T-helper 1 cell treated with Interleukin-12 subunit alpha and Interleukin-12 subunit beta and Interleukin-4 antibody, amounts not matched to agents 30 ng/mL and 1 ng/mL, for 36 hours (primary cell): ENCODE measurements at regions not wholly inside any gene's neighbourhood (a gene's known extent, or its start where the extent isn't known, plus 50 kb on each side); places are given as distances from the start of the nearest gene placed in this dataset.

Source experiments
- intact Hi-C: fragments of 100-400 bp; cut with micrococcal nuclease; formaldehyde crosslinking; loops from one replicate; pipeline ENCODE4 v1.15.1; 2024

DNA sequence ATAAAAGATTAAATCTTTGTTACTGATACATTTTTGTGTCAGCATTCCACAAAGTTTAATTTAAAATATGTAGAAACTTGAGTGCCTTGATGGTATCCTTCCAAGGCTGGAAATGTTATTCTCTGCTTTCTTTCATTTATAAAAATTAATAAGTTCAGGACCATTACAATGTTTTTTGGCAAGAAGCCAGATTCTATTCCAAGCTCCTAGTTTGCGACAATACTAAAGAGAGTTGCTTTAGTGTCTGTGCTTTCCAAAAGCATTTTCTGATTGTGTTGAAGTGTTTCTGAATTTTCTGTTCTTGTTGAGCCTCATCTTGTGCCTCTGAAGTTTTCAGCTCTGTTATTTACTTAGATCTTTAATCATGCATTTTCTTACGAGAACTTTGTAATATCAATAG, 516.2 kb downstream of the KCTD8 start:
- intact Hi-C loops = no loop called here

DNA sequence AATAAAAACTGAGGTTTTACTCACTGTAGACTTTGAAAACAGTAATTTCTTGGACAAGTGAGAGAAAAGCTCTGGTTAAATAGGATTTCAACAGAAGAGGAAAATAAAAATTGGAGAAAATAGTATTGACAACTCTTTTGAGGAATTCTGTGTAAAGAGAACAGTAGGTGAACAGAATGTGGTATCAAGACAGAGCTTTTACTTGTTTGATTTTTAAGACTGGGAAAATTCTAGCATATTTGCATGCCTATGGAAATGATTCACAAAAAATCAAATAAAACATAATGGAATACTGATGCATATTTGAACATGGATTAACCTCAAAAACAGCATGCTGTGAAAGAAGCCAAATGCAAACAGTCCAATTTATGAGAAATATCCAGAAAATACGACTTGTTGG, 504.6 kb downstream of the KCTD8 start:
- intact Hi-C loops = no loop called here

DNA sequence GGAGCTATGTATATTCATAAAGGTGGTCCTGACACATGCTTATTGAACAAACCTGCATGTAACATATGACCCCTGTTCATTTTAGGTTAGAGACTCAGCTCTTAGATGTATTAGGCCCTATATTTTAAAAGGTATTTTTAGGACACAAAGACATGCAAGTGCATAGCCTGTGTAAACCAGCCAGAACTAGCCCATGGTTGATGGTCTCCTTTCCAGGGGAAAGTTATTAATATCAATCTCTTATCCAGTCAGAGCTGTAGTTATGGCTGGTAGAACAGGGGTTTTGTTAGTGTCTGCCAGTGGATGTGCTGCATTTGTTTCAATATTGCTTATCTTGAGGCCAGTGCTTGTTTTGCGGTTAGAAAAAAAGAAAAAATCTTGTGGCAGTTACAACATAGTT, 488.6 kb downstream of the KCTD8 start:
- intact Hi-C loops = no loop called here

DNA sequence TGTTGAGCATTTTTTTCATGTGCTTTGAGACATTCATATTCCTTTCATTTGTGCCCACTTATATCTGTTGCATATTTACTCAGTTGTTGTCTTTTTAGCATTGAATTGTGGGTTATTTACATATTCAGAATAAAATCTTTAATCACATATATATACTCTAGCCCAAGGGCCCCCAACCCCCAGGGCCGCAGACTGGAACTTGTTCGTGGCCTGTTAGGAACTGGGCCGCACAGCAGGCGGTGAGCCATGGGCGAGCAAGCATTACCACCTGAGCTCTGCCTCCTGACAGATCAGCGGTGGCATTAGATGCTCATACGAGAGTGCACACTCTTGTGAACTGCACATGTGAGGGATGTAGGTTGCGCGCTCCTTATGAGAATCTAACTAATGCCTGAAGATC, 480.6 kb downstream of the KCTD8 start:
- intact Hi-C loops = no loop called here

DNA sequence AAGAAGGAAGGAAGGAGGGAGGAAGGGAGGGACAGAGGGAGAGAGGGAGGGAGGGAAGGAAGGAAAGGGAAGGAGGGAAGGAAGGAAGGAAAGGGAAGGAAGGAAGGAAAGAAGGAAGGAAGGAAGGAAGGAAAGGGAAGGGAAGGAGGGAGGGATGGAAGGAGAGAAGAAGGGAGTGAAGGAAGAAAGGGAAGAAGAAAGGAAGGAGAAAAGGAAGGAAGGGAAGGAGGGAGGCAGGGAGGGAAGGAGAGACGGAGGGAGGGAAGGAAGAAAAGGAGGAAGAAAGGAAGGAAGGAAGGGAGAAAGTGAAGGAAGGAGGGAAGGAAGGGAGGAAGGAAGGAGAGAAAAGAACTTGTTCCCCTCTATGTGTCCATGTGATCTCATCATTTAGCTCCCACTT, 465.0 kb downstream of the KCTD8 start:
- intact Hi-C loops = no loop called here

DNA sequence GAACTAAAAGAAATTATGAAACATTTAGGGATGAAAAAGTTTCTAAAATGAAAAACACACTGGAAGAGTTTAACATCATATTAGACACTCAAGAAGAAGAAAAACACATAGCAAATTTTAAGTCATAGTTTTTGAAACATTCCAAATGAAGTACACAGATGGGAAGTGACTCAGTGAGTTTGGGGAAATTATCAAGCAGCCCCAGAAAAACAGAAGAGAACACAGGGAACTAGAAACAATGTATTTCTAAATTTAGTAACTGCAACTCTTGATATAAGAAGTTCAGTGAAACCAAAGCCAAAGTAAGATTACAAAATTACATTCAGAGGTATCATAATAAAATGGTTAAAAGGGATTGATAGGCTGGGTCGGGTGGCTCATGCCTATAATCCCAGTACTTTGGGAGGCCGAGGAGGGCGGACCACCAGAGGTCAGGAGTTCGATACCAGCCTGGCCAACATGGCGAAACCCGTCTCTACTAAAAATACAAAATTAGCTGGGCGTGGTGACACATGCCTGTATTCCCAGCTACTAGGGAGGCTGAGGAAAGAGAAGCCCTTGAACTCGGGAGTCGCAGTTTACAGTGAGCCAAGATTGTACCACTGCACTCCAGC, 461.2 kb downstream of the KCTD8 start:
- intact Hi-C loops = no loop called here

DNA sequence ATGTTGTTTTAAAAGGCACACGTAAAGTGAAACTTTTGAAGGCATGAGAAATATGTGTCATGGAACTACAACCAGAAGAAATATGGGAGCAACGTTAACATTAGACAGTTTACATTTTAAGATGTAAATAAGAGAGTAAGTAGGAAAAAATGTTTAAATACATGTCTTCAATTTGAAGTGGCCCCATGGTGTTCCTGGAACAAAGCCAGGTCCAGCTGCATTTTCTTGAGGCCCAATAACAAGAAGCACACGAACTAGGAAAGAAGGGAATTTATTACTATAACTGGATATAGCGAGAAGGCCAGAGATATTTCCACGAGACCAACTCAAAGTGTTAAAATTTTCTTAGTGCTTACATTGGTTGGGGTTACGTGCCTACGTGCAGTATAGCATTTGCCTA, 458.1 kb downstream of the KCTD8 start:
- intact Hi-C loops = no loop called here

DNA sequence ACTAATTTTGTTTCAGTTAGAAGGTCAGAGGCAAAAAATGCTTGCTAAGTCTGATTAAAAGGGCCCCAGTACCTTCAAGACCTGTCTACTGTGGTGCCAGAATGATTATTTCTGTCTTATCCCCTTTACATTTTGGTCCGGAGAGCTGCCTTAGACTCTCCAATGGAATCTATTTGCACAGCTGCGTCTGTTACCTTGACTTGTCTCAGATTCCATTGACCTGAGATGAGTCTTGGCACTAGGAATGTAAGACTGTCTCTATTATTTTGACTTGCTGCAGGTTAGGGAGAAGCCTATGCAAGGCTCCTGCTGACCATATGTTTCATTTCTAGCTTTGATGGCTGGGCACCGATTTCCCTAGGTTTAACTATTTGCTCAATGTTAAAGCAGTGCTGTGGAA, 457.6 kb downstream of the KCTD8 start:
- intact Hi-C loops = no loop called here

DNA sequence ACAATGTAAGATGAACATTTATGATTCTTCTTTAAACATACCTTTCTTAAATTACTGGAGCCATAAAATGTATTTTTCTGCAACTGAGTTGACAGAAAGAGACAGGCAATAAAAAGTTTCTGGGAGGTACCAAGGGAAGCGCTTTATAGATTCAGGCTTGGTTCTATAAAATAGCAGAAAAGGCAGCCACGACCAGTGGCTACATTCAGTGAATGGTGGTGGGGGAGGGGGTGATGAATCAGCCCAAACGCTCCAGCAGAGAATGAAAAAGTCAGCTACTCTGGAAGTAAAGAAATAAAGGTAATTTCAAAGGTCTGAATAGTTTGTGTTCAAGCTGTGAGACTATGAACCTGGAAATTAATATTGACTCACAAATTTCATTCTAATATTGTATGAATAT, 456.1 kb downstream of the KCTD8 start:
- intact Hi-C loops = no loop called here

DNA sequence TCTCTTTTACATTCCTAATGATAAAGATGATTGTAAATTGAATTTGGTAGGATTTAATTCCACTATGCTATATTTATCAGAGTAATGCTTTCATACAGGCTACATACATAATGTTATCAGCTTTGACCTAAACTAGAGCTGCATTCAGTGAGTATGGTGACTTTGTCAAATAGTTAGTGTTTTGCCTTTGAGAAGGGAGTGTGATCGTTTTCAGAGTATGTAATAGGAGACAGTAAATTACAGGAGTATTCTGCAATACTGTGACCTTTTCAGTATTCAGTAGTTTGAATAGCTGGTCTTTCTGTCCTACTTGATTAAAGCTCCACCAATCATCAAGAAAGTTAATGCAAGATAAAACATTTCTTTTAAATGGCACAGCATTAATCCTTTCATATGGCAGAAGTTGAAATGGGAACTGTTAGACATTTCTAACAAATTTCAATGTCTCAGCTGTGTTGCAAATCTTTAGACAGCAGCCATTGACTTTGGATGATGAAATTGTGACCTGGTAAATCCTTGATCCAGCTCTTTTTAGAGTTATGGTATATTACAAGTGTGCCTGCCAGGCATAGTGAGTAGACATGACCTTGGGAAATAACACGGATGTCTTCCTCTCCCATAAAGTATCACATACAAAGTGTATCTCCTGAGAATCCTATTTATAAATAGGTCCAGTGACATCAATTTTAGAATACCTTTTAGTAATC, 455.3 kb downstream of the KCTD8 start:
- intact Hi-C loops = no loop called here

DNA sequence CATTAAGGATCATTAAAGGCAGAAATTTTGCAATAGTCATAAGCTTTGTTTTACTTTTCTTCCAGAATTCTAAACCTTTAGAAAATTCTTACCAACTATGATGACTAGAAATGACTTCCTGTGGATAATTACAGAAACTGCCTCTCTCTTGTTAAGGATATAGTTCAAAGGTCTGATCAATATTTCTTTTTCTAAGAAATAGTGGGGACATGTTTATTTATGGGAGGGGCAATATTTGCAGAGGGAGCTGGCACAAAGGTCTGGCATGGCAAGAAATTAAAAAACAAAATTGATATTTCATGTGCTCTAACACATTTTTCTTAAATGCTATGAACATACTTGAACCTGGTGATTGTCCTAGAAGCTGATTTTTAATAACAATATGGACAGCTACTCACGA, 448.9 kb downstream of the KCTD8 start:
- intact Hi-C loops = no loop called here

DNA sequence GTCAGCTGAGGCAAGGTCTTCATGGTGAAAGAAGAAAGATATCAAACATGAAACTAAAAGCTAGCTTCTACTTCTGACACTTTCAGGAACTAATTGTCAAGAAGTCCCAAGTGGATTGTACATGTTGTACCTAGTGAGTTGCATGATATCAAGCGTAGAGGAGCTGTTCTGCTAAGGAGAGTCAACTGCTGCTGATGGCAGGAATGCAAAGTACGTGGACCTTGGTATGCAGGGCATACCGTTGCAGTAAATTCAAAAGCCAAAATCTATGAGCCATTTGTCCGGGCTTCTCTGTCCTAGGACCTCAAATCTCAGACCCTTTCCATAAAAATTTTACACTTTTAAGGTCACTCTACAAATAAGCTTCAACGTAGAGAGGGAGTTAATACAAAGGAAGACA, 446.2 kb downstream of the KCTD8 start:
- intact Hi-C loops = no loop called here

DNA sequence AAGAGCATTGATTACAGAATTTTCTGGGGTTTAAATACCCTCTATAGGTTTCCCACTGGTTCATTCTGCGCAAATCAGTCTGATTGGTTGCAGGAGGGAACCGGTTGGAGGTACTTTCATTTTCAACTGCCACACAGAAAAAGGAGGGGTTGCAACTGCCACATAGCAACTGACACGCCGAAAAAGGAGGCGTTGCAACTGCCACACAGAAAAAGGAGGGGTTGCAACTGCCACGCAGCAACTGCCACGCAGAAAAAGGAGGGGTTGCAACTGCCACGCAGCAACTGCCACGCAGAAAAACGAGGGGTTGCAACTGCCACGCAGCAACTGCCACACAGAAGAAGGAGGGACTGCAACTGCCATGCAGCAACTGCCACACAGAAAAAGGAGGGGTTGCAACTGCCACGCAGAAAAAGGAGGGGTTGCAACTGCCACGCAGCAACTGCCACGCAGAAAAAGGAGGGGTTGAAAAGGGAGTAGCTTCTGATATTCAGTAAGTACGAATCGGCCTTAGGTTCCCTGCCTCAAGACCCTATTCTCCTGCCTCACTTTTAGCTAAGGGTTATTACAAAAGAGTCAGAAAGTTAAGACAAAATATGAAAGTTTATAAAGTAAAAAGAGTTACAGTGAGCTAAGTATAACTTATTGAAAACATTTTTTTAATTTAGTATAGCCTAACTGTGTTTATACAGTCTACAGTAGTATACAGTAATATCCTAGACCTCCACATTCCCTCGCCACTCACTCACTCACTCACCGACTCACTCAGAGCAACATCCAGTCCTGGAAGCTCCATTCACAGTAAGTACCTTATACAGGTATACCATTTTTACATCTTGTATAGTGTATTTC, 431.8 kb downstream of the KCTD8 start:
- intact Hi-C loops = no loop called here

DNA sequence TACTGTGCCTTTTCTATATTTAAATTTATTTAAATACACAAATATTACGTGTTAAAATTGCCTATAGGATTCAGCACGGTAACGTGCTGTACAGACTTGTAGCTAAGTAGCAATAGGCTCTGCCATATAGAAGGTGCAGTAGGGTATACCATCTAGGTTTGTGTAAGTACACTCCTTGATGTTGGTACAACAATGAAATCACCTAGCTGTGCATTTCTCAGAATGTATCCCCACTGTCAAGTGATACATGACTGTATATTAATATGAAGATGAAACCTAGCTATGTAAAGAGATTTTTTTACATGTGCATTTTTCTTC, 431.2 kb downstream of the KCTD8 start:
- intact Hi-C loops = no loop called here

DNA sequence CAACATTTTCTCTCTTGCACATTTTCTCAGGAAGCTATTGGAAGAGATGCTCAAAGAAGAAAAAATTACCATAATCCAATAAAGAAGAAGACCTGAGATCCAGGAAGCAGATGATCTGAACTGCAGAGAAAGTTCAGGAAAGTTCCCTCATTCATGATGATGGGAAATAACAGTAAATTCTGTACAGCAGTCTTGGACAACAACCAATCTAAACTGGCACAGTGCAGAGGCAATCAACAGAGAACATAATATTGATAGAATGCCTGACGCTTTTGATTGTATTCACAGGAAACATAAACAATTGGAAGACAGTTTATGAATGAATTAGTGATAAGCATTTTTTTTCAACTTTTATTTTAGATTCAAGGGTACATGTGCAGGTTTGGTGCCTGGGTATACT, 428.9 kb downstream of the KCTD8 start:
- intact Hi-C loops = no loop called here

DNA sequence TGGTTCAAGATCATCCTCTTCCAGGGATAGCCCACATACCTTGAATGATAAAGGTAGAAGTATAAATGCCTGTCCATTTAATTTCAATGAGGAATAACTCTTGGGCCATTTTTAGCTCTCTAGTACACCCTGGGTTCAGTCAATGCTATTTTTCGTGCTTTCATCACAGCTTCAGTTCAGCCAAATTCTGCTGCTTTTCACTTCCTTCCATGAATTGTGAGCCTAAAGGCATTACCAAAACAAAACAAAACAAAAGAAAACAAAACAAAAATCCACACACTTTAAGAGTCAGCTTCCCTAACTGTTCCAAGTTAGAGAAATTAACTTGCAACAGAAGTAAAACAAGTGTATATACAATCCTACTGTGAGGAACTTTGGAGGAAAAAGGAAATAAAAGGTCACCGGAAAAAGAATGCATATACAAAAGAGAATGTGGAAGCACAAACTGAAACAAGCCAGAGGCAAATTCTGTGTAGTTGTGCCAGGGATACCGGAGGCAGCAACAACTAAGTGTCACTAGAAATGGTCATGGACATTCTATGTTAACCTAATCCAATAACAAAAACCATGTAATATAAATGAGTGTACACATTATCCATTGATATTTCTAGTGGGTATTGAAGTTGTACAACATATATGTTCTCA, 423.1 kb downstream of the KCTD8 start:
- intact Hi-C loops = no loop called here

DNA sequence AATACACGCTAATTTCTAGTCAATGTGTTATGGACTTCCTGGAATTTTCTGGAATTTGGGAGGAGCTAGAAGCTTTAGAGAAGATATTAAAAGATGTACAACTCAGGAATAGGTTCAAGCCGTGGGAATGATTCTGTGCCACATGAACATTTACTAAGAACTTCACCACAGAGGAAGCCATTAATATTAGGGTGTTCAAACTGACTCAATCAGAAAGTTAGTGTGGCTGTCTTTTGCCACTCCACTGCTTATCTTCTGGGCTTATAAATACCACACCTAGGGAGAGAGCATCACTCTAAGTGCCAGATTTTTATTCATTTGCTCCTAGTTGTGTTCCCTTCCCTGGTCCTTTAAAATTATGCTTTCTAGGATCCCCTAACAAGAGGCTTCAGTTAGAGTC, 409.8 kb downstream of the KCTD8 start:
- intact Hi-C loops = no loop called here

DNA sequence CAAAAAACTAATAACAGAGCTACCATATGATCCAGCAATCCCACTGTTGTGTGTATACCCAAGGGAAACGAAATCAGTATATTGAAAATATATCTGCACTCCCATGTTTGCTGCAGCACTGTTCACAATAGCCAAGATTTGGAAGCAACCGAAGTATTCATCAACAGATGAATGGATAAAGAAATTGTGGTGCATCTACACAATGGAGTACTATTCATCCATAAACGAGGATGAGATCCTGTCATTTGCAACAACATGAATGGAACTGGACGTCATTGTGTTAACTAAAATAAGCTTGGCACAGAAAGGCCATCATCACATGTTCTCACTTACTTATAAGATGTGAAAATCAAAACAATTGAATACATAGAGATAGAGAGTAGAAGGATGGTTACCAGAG, 402.1 kb downstream of the KCTD8 start:
- intact Hi-C loops = no loop called here

DNA sequence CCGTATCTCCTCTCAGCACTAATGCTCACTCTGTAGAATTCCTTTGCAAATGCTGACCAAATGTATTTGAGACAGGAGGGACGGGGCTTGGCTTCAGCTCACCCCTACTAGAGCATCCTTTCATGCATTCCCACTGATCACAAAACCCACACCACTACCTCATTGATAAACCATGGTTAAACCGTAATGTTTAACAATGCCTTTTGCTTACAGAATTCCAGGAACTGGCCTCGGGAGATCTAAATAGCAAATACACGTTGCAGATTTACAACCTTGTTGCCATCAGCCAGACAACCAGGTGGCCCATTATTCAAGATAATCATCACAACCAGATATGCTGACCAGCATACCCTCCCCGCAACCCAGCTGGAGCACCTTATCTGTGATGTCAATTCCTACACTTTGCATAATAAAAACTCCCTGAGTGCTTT, 391.9 kb downstream of the KCTD8 start:
- intact Hi-C loops = no loop called here

DNA sequence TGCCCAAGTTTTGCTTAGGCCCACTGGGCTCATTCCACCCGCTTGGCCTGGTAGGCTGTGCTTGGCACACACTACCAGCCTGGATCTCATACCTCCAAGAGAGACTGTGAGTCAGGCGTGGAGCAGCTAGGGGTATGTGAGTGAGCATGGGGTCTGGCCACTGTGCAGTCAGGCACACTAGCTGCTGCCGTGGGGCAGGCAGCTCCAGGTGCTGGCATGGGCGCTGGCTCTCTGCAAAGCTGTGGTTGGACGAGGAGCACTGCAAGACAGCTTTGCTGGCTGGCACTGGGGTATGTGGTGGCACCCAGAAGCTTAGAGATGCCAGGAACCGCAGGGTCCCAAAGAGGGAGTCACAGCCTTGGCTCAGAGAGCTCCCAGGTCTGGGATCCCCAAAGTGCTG, 377.8 kb downstream of the KCTD8 start:
- intact Hi-C loops = no loop called here

DNA sequence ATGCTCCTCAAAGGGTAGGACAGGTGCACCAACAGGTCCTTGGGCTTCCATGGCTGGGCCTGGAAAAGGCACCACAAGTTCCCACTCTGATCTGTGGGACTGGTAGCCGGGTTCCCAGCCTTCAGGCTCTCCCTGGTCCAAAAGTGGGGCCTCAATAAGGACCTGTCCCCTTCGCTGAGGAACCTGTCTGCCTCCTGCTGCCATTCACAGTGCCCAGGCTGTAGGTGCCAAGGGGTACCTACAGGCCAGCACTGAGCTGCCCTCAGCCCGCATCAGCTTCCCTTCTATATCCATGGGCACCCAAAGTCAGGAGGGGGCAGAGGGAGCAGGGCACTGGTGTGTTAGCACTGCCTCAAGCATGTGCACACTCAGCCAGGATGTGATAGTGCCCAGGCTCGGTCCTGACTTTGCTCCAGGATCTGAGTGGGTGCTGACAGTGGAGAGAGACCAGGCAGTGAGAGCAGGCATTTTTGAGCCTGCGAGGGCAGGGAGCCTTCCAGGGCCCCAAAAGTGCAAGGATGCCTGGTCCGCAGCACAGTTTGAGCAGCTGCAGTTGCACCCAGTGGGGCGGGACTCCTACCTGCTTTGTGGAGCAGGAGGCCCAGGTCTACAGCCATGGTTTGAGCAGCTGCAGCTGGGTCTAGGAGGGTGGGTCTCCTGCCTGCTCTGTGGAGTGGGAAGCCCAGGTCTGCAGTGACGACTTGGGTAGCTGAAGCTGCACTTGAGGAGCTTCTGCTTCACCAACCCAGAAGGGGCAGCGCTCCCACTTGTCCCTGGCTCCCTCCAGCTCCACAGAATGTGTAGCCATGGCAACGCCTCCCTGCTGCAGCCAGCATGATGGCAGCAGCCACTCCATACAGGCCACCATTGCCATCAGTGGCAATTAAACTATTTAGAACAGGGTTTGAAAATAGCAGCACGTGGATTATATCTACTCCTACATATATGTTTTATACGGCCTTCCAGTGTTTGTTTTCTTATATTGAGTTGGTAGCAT, 376.4 kb downstream of the KCTD8 start:
- intact Hi-C loops = no loop called here
